Fibroblast of upper back skin (primary cell): ENCODE measurements at regions not wholly inside any gene's neighbourhood (a gene's known extent, or its start where the extent isn't known, plus 50 kb on each side); places are given as distances from the start of the nearest gene placed in this dataset.
"Not testable (repeated sequence)": the region's sequence is repeated elsewhere in the genome, so short reads cannot be mapped to it uniquely, and the experiment has no call there.

Experiments used
- DNase-seq: peaks from one replicate; pipeline ENCODE4 v3.0.0-alpha.2; 2013

- DNase-seq, result peak; percentile 36
Measured at GRCh38 chrX:112359906-112360305, 277.3 kb upstream of the TRPC5 start.

GRCh38 chrX:112355931-112356330 lies 273.4 kb upstream of the TRPC5 start:
- DNase-seq, result no peak

GRCh38 chrX:112341598-112341997 lies 259.0 kb upstream of the TRPC5 start:
- peak; percentile 42 for DNase-seq

GRCh38 chrX:112313201-112313600 lies 230.6 kb upstream of the TRPC5 start:
- no peak for DNase-seq

- no peak for DNase-seq
Measured at GRCh38 chrX:112306027-112306426, 223.5 kb upstream of the TRPC5 start.

GRCh38 chrX:112279940-112280339 lies 197.4 kb upstream of the TRPC5 start:
- DNase-seq, result no peak

- no peak for DNase-seq
Measured at GRCh38 chrX:112270991-112271390, 188.4 kb upstream of the TRPC5 start.

- no peak for DNase-seq
Measured at GRCh38 chrX:112266136-112266535, 183.6 kb upstream of the TRPC5 start.

GRCh38 chrX:112259375-112259774 lies 176.8 kb upstream of the TRPC5 start:
- DNase-seq, result no peak

- peak; percentile 51 for DNase-seq
Measured at GRCh38 chrX:112254896-112255295, 172.3 kb upstream of the TRPC5 start.

- DNase-seq, result no peak
Measured at GRCh38 chrX:112247714-112248113, 165.1 kb upstream of the TRPC5 start.

GRCh38 chrX:112235547-112235946 lies 153.0 kb upstream of the TRPC5 start:
- DNase-seq, result no peak

- DNase-seq, result no peak
Measured at GRCh38 chrX:112233164-112233563, 150.6 kb upstream of the TRPC5 start.

- DNase-seq, result not testable (repeated sequence)
Measured at GRCh38 chrX:112226795-112227194, 144.2 kb upstream of the TRPC5 start.

- DNase-seq, result no peak
Measured at GRCh38 chrX:112223391-112223790, 140.8 kb upstream of the TRPC5 start.

- no peak for DNase-seq
Measured at GRCh38 chrX:112218388-112218787, 135.8 kb upstream of the TRPC5 start.

GRCh38 chrX:112211459-112211858 lies 128.9 kb upstream of the TRPC5 start:
- DNase-seq, result no peak

GRCh38 chrX:112197840-112198239 lies 115.3 kb upstream of the TRPC5 start:
- DNase-seq, result no peak

- DNase-seq, result no peak
Measured at GRCh38 chrX:112190646-112191045, 108.1 kb upstream of the TRPC5 start.

- not testable (repeated sequence) for DNase-seq
Measured at GRCh38 chrX:112181361-112181760, 98.8 kb upstream of the TRPC5 start.

GRCh38 chrX:112164420-112164819 lies 81.8 kb upstream of the TRPC5 start:
- no peak for DNase-seq

GRCh38 chrX:112163906-112164305 lies 81.3 kb upstream of the TRPC5 start:
- peak; percentile 13 for DNase-seq

GRCh38 chrX:112148397-112148796 lies 65.8 kb upstream of the TRPC5 start:
- no peak for DNase-seq

- no peak for DNase-seq
Measured at GRCh38 chrX:112147206-112147605, 64.6 kb upstream of the TRPC5 start.

GRCh38 chrX:112137276-112137675 lies 54.7 kb upstream of the TRPC5 start:
- DNase-seq, result no peak
